ENCODE measurements at regions not wholly inside any gene's neighbourhood (a gene's known extent, or its start where the extent isn't known, plus 50 kb on each side); places are given as distances from the start of the nearest gene placed in this dataset.

- TF ChIP-seq CTCF (IDR thresholded peaks at IDR 0.05; ENCODE audit: borderline replicate concordance, extremely low read depth, insufficient read depth) = no peak
- intact Hi-C loops (cut with DNase I) = no loop called here
- Histone ChIP-seq H3K36me3 (ENCODE audit: control insufficient read depth in 2 of 3, insufficient read depth in 3 of 3, low read length in 3 of 3) (no peaks in the 10 kb centered on the region), H3K27me3 (ENCODE audit: control insufficient read depth, insufficient read depth, low read length) (no peaks in the 10 kb centered on the region), H3K4me1 (ENCODE audit: control insufficient read depth in 2 of 3, insufficient read depth in 2 of 3, low read depth in 1 of 3, low read length in 3 of 3) (no peaks in the 10 kb centered on the region), H3K4me3 (ENCODE audit: low read length in 3 of 3) (no peak overlapping the region), H3K9ac (ENCODE audit: low read length in 3 of 3) (no peak overlapping the region), H3K27ac (ENCODE audit: low read depth in 2 of 2, low read length in 2 of 2) (no peak overlapping the region), H3K9me3 (ENCODE audit: control insufficient read depth in 2 of 3, insufficient read depth in 1 of 3, low read length in 3 of 3) (no peaks in the 10 kb centered on the region)
- DNase-seq (no peak), FAIRE-seq (no peak)
Observed at GRCh38 chr7:94182721-94183120, 178.6 kb upstream of the BET1 start.

- H3K9ac ChIP-seq (ENCODE audit: low read length in 3 of 3) = no peak overlapping the region
- no peaks in the 10 kb centered on the region for H3K27me3 ChIP-seq (ENCODE audit: control insufficient read depth, insufficient read depth, low read length)
- TF ChIP-seq CTCF (IDR thresholded peaks at IDR 0.05; ENCODE audit: borderline replicate concordance, extremely low read depth, insufficient read depth) = no peak
- intact Hi-C loops (cut with DNase I) = no loop called here
- H3K9me3 ChIP-seq (ENCODE audit: control insufficient read depth in 2 of 3, insufficient read depth in 1 of 3, low read length in 3 of 3) = no peaks in the 10 kb centered on the region
- no peaks in the 10 kb centered on the region for H3K36me3 ChIP-seq (ENCODE audit: control insufficient read depth in 2 of 3, insufficient read depth in 3 of 3, low read length in 3 of 3)
- no peak overlapping the region for H3K4me3 ChIP-seq (ENCODE audit: low read length in 3 of 3)
- H3K27ac ChIP-seq (ENCODE audit: low read depth in 2 of 2, low read length in 2 of 2) = peak overlapping the region in 1 of 2 donors; percentile 58
- H3K4me1 ChIP-seq (ENCODE audit: control insufficient read depth in 2 of 3, insufficient read depth in 2 of 3, low read depth in 1 of 3, low read length in 3 of 3) = no peaks in the 10 kb centered on the region
- DNase-seq = peak in 4 of 5 donors; percentile 10 to 67 (median 34)
- peak; percentile 46 for FAIRE-seq
Observed at GRCh38 chr7:94183289-94183749, 179.2 kb upstream of the BET1 start.

GRCh38 chr7:94183891-94184290 is 179.7 kb upstream of the BET1 start:
- FAIRE-seq (no peak), DNase-seq (no peak)
- H3K27ac ChIP-seq (ENCODE audit: low read depth in 2 of 2, low read length in 2 of 2) = peak overlapping the region in 1 of 2 donors; percentile 68
- intact Hi-C loops (cut with DNase I) = no loop called here
- no peaks in the 10 kb centered on the region for H3K27me3 ChIP-seq (ENCODE audit: control insufficient read depth, insufficient read depth, low read length)
- H3K4me3 ChIP-seq (ENCODE audit: low read length in 3 of 3) = no peak overlapping the region
- no peak for TF ChIP-seq CTCF (IDR thresholded peaks at IDR 0.05; ENCODE audit: borderline replicate concordance, extremely low read depth, insufficient read depth)
- no peaks in the 10 kb centered on the region for H3K4me1 ChIP-seq (ENCODE audit: control insufficient read depth in 2 of 3, insufficient read depth in 2 of 3, low read depth in 1 of 3, low read length in 3 of 3)
- no peaks in the 10 kb centered on the region for H3K36me3 ChIP-seq (ENCODE audit: control insufficient read depth in 2 of 3, insufficient read depth in 3 of 3, low read length in 3 of 3)
- H3K9ac ChIP-seq (ENCODE audit: low read length in 3 of 3) = no peak overlapping the region
- no peaks in the 10 kb centered on the region for H3K9me3 ChIP-seq (ENCODE audit: control insufficient read depth in 2 of 3, insufficient read depth in 1 of 3, low read length in 3 of 3)

- FAIRE-seq = no peak
- no peak overlapping the region for H3K9ac ChIP-seq (ENCODE audit: low read length in 3 of 3)
- H3K9me3 ChIP-seq (ENCODE audit: control insufficient read depth in 2 of 3, insufficient read depth in 1 of 3, low read length in 3 of 3) = no peaks in the 10 kb centered on the region
- no peaks in the 10 kb centered on the region for H3K27me3 ChIP-seq (ENCODE audit: control insufficient read depth, insufficient read depth, low read length)
- intact Hi-C loops (cut with DNase I) = no loop called here
- no peak for TF ChIP-seq CTCF (IDR thresholded peaks at IDR 0.05; ENCODE audit: borderline replicate concordance, extremely low read depth, insufficient read depth)
- no peak for DNase-seq
- H3K4me3 ChIP-seq (ENCODE audit: low read length in 3 of 3) = no peak overlapping the region
- no peaks in the 10 kb centered on the region for H3K4me1 ChIP-seq (ENCODE audit: control insufficient read depth in 2 of 3, insufficient read depth in 2 of 3, low read depth in 1 of 3, low read length in 3 of 3)
- no peaks in the 10 kb centered on the region for H3K36me3 ChIP-seq (ENCODE audit: control insufficient read depth in 2 of 3, insufficient read depth in 3 of 3, low read length in 3 of 3)
- no peak overlapping the region for H3K27ac ChIP-seq (ENCODE audit: low read depth in 2 of 2, low read length in 2 of 2)
Observed at GRCh38 chr7:94188350-94188749, 184.2 kb upstream of the BET1 start.
